ENCODE measurements at regions not wholly inside any gene's neighbourhood (a gene's known extent, or its start where the extent isn't known, plus 50 kb on each side); places are given as distances from the start of the nearest gene placed in this dataset.

GRCh38 chr10:3016016-3016415 lies 51.3 kb upstream of the PFKP start:
- in situ Hi-C loops (cut with MboI; ENCODE audit: low sequenced_read_pairs), result no loop called here

DNA sequence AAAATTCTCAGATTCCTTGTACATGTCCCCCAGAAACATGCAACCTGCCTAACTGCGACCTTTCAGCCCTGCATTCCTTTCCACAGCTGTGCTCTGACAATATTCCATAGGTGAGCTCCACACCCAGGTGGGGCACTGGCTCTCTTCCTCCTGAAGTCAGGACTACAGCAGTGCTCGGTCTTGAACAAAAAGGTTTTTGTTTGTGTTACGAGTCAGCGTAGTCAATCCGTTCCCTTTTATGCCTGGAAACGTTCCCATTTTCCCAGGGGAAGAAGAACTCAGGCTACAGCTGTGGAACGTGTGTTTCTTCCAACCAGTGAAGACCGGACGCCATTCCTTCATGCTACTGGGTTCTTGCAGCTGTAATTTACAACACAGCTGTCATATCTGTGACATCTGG lies 52.4 kb upstream of the PFKP start:
- in situ Hi-C loops (cut with MboI; ENCODE audit: low sequenced_read_pairs), result no loop called here

GRCh38 chr10:3012223-3012622 lies 55.1 kb upstream of the PFKP start:
- in situ Hi-C loops (cut with MboI; ENCODE audit: low sequenced_read_pairs), result no loop called here

DNA sequence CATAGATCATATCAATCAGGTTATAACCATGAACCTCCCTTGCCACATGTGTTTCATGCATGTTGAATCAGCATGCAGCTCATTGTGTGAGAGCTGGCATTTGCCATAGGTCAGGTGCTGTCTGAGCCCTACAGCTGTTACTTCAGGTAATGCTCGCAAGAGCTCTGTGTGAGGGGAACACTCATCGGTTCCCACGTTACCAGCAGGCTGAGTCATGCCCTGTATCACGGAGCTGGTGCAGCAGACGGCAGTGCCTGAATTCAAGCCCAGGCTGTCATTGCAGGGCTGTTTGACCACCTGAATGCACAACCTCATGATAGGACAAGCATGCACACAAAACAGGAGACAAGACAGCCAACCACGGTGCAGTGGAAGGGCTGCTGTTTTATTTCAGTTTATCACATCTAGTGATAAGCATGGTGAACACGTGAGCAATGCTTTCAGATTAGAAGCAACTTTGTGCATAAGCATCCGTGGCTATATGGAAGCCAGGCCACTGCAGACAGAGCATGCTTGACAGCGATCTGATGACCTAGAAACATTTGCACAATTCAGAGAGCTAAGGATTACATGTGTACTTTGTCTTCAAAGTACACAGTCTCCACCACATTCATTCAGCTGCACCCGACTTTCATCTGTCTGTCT lies 56.4 kb upstream of the PFKP start:
- in situ Hi-C loops (cut with MboI; ENCODE audit: low sequenced_read_pairs), result no loop called here

DNA sequence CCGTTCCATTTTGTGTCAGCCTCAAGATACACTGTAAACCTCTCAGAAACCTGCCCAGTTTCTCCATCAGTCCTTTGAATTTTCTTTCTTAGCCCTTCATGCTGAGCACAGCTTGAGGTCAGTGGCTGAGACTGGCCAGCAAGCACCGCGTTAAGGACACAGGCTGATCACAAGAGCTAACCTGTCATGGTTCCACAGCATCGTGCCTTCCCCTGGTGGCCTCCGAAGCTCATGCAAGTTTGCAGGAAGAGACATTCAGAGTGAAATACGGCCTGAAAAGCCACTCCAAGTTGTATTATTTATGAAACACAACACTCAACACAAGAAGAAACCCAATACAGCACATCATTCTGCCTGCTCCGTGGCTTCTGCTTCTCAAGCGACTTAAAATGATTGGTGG lies 57.0 kb upstream of the PFKP start:
- in situ Hi-C loops (cut with MboI; ENCODE audit: low sequenced_read_pairs), result no loop called here

DNA sequence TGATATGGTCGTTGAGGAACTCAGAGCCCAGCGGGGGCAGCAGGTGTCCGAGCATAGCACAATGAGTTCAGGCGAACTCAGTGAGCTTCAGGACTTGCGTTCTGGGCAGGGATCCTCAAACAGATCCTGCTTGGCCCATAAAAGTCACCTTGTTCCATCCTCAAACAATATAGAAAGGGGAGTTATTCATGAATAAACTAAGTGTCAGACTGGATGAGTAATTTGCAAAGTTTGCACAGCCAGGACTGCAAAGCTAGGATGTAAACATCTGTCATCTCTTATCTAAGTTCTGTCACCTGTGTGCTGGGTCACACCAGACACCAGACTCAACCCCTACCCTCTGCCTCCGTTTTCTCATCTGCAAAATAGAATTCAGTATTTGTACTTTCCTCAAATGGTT lies 58.0 kb upstream of the PFKP start:
- in situ Hi-C loops (cut with MboI; ENCODE audit: low sequenced_read_pairs), result no loop called here

DNA sequence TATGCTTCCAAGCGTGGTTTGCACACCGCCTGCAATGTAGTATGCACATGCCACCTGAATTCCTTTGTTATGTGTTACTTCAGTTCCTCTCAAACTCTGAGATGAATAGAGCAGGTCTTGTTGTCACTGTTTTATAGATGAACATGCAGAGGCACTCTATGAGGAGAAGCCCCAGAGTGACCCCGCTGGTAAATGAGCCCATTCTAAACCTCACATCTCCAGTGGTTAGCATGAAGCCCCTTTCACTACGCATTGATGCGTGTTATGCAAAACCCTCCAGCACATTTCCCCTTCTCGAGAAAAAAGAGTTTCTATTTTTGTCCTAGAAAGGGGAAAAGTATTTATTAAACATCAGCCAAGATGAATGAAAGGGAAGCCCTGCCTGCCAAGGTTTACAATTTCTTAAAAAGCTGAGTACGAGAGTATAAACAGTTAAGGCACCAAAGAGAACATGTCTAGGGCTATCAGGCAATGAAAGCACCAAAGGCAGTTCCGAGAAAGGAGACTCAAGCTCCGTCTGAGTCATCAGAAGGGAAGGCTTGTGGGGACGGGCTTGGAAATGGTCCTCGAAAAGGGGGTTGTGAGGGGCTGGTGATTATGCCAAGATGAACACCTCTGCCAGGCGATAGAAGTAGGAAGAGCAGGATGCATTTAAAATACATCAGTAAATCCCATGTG lies 58.7 kb upstream of the PFKP start:
- in situ Hi-C loops (cut with MboI; ENCODE audit: low sequenced_read_pairs), result no loop called here

GRCh38 chr10:3006607-3007006 lies 60.7 kb upstream of the PFKP start:
- in situ Hi-C loops (cut with MboI; ENCODE audit: low sequenced_read_pairs), result no loop called here

DNA sequence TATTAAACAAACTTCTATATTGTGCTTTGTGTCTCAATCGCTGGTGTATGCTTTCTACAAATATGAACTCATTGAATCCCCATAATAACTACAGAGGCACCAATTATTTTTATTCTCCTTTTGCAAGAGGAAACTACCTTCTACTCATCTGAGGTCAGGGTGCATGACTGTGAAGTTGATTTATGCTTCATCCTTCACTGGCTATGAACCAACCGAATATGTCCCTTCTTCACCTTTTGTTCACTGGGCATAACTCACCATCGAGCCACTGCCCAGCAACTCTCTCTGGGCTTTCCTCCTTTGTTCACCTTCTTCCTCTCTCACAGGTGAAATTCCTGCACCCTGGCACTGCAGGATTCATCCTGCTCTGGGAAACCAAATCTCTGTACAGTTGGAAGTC lies 61.3 kb upstream of the PFKP start:
- in situ Hi-C loops (cut with MboI; ENCODE audit: low sequenced_read_pairs), result no loop called here

GRCh38 chr10:3002304-3002703 lies 65.0 kb upstream of the PFKP start:
- in situ Hi-C loops (cut with MboI; ENCODE audit: low sequenced_read_pairs), result no loop called here

DNA sequence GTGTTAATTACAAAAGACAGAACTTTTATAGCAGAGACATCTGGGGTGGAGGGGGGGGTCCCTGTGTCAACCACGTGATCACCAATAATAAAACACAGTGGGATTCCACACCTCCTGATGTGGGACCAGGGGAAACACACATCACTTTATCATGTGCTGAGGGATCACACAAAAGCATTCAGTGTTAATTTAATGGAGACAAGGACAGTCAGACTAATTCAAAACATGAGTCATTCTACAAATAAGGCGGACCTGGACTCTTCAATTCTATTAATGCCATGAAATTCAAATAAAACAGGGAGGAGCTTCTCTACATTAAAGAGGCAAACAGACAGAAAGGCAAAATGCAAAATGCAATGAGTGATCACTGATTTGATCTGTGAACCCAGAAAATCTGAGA lies 67.3 kb upstream of the PFKP start:
- in situ Hi-C loops (cut with MboI; ENCODE audit: low sequenced_read_pairs), result no loop called here

DNA sequence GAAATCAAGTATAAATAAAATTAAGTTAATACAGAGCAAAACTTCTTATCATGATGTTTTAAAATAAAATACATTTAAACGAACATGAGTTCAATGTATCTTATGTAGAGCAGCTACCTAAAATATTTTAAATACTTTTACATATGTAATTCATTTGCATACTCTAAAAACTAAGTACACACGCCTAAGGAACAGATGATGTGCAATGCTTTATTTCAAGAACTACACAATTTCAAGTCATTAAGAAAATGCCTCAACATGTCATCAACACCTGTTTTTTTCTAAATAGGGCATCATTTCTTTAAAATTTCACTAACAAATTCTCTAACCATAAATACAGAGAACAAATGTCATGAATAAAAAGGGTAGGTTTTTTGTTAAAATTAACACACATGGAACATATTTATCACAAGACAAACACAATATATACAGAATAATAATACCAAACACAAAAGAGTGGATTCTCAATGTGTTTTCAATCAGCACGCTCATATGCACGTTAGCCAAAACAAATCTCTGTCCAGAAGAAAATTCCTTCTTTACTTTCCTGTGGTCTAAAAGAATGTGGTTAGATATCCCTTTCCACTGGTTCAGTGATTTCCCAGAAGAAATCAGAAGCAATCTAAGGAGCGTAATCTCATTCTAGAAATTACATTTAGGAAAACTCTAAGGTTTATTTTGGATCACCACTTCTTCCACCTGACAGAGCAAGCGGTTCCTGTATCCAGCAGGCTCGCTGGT lies 73.0 kb upstream of the PFKP start:
- in situ Hi-C loops (cut with MboI; ENCODE audit: low sequenced_read_pairs), result no loop called here

DNA sequence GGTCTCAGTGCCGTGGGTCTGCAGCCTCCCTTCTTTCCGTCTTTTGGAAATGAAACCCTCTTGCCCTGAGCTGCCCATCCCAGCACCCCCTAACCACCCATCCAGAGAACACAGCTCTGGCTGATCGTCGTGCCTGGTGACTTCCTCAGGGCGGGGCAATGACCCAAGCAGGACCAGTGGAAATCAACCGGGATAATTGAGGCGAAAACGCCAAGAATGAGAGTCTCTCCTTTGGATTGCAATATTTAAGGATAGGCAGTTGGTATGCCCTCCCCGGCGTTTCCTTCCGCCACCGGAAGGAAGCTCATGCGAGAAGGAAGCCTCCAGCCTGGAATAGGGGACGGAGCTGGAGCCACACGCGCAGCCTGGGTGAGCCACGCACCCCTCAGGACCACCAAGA lies 73.7 kb upstream of the PFKP start:
- in situ Hi-C loops (cut with MboI; ENCODE audit: low sequenced_read_pairs), result no loop called here

GRCh38 chr10:2992401-2993198 lies 74.7 kb upstream of the PFKP start:
- in situ Hi-C loops (cut with MboI; ENCODE audit: low sequenced_read_pairs), result no loop called here

DNA sequence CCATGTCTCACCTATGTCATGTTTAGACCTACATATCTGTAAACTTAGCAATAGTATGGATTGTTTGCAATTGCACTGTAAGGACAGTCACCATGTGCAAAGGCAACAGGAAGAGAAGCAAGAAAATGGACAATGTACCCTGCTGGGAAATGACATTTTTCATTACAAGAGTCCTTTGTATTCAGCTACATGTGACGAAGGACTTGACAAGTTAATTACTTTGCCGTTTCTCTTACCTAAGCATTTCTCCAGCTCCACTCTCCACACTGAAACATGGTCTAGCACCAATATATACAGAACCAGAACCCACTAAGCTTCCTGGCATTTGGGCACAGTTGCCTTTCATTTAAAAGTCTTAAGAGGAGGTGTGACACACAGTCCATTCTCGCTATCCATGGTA lies 76.6 kb upstream of the PFKP start:
- in situ Hi-C loops (cut with MboI; ENCODE audit: low sequenced_read_pairs), result no loop called here

- in situ Hi-C loops (cut with MboI; ENCODE audit: low sequenced_read_pairs), result no loop called here
These were observed 77.9 kb upstream of the PFKP start for GRCh38 chr10:2989292-2989947.

DNA sequence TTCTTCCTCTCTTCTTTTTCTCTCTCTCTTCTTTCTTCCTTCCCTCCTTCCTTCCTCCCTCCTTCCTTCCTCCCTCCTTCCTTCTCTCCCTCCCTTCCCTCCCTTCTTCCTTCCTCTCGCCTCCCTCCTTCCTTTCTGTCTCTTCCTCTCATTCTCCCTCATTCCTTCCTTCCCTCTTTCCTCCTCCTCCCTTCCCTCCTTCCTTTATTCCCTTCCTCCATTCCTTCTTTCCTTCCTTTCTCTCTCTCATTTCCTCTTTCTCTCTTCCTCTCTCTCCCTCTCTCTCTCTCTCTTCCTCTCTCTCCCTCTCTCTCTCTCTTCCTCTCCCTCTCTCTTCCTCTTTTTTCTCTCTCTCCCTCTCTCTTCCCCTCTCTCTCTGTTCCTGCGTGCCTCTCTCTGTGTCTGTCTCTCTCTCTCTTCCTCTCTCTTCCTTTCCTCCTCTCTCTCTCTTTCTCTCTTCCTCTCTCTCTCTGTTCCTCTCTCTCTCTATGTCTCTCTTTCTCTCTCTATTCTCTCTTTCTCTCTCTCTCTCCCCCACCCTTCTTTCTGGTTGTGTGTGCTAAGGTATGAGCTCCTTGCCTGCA lies 80.1 kb upstream of the PFKP start:
- in situ Hi-C loops (cut with MboI; ENCODE audit: low sequenced_read_pairs), result no loop called here

DNA sequence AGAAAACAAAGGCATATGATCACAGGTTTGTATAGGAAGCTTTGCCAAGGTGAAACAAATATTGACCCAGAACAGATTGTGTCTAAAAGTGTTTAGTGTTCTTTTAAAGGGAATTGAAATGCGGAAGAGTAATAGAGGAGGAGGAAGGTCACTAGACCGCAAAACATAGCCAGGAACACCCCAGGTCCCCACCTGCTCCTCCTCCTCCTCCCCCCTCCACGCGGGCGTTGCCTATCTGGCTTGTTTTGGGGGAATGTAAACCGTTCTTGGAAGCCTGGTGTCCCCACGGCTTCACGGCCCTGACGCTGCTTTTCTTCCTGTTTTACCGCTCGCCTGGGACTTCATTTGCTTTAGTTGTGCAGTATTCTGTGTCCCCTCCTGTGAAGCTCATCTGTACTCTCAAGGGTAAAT lies 81.0 kb upstream of the PFKP start:
- in situ Hi-C loops (cut with MboI; ENCODE audit: low sequenced_read_pairs), result no loop called here

DNA sequence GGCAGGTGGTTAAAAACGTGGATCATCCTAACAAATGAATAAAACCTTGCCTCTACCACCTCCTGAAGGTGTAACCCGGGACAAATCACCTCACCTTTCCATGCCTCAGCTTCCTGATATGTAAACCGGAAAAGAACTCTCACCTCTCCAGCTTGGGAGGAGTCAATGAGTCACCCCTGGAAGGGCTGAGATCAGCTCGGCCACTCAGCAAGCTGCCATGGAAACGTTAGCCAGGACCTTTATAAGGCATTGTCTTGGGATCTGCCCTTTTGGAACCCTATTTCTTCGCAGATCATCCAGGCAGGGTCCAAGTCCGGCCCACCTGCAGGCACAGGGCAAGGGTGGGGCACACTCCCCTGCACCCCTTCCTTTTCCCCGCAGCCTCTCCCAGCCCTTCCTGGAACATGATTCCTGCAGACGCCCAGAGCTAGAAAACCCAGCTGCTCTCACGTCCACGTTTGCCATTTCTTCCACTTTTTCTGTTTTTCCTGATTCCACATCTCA lies 81.6 kb upstream of the PFKP start:
- in situ Hi-C loops (cut with MboI; ENCODE audit: low sequenced_read_pairs), result no loop called here

DNA sequence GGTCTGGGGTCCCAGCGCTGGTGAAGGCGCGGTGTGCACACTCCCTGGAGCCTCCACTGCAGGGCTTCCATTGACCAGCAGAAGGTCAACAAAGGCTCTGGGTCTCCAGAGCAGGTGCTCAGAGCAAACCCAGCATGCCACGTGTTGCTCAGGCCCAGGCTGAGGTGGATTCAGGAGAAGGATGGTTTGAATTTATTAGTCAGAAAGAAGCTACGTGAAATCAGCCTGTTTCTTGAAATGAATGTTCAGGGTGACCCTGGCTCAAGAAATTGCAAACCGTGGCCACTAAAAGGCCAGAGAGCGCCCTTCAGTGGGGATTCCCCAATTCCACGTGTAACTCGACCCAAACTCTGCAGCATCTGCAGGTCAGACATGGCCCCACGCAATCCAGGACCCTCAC lies 82.7 kb upstream of the PFKP start:
- in situ Hi-C loops (cut with MboI; ENCODE audit: low sequenced_read_pairs), result no loop called here
